ENCODE measurements at regions not wholly inside any gene's neighbourhood (a gene's known extent, or its start where the extent isn't known, plus 50 kb on each side); places are given as distances from the start of the nearest gene placed in this dataset.

- no peaks in the 10 kb centered on the region for H3K9me3 ChIP-seq (ENCODE audit: low read length)
- no peak overlapping the region for H3K27ac ChIP-seq (ENCODE audit: low read depth, low read length, poor library complexity, severe bottlenecking)
- ChIA-PET POLR2A (interaction anchor here (0.6 to 1.2 kb wide), 3 partner anchors 13 to 476 kb away, joined by 3 to 4 read pairs (median 3); no protein-coding TSS in a partner anchor), CTCF (ENCODE audit: unreplicated experiment) (no interaction called here)
- no peak overlapping the region for H2AFZ ChIP-seq (ENCODE audit: low read length)
- TF ChIP-seq CTCF (conservative IDR thresholded peaks at IDR 0.05; ENCODE audit: low read length) (no peak), EZH2phosphoT487 (IDR thresholded peaks at IDR 0.05; ENCODE audit: borderline replicate concordance, low read depth, low read length) (no peak)
- no peaks in the 10 kb centered on the region for H3K36me3 ChIP-seq (ENCODE audit: insufficient read depth, low read length)
- no peaks in the 10 kb centered on the region for H4K20me1 ChIP-seq (ENCODE audit: insufficient read depth, low read length)
- no peak for DNase-seq (ENCODE audit: low spot score)
- H3K4me2 ChIP-seq (ENCODE audit: low read length): no peak overlapping the region
- H3K4me3 ChIP-seq (ENCODE audit: low read depth, low read length, poor library complexity, severe bottlenecking): no peak overlapping the region
- H3K79me2 ChIP-seq (ENCODE audit: insufficient read depth, low read depth, low read length): no peaks in the 10 kb centered on the region
- no TSS peak for BruUV-seq (replicated peaks)
- no peaks in the 10 kb centered on the region for H3K9me2 ChIP-seq (ENCODE audit: insufficient read depth, low read length)
- H3K4me1 ChIP-seq (ENCODE audit: insufficient read depth, low read length, poor library complexity, severe bottlenecking): no peaks in the 10 kb centered on the region
- intact Hi-C loops (cut with micrococcal nuclease; ENCODE audit: unreplicated experiment): no loop called here
Measured at GRCh38 chr4:117489107-117489506, 403.7 kb upstream of the TRAM1L1 start.

- no TSS peak for BruUV-seq (replicated peaks)
- no peak overlapping the region for H3K4me2 ChIP-seq (ENCODE audit: low read length)
- H2AFZ ChIP-seq (ENCODE audit: low read length): no peak overlapping the region
- no peaks in the 10 kb centered on the region for H3K9me2 ChIP-seq (ENCODE audit: insufficient read depth, low read length)
- H3K27ac ChIP-seq (ENCODE audit: low read depth, low read length, poor library complexity, severe bottlenecking): no peak overlapping the region
- H3K4me1 ChIP-seq (ENCODE audit: insufficient read depth, low read length, poor library complexity, severe bottlenecking): no peaks in the 10 kb centered on the region
- no peak for DNase-seq (ENCODE audit: low spot score)
- no peaks in the 10 kb centered on the region for H3K36me3 ChIP-seq (ENCODE audit: insufficient read depth, low read length)
- ChIA-PET CTCF (ENCODE audit: unreplicated experiment) (no interaction called here), POLR2A (no interaction called here)
- no peak for TF ChIP-seq CTCF (conservative IDR thresholded peaks at IDR 0.05; ENCODE audit: low read length)
- no peak for TF ChIP-seq EZH2phosphoT487 (IDR thresholded peaks at IDR 0.05; ENCODE audit: borderline replicate concordance, low read depth, low read length)
- no peaks in the 10 kb centered on the region for H3K79me2 ChIP-seq (ENCODE audit: insufficient read depth, low read depth, low read length)
- no peaks in the 10 kb centered on the region for H3K9me3 ChIP-seq (ENCODE audit: low read length)
- intact Hi-C loops (cut with micrococcal nuclease; ENCODE audit: unreplicated experiment): no loop called here
- H4K20me1 ChIP-seq (ENCODE audit: insufficient read depth, low read length): no peaks in the 10 kb centered on the region
- H3K4me3 ChIP-seq (ENCODE audit: low read depth, low read length, poor library complexity, severe bottlenecking): no peak overlapping the region
Measured at GRCh38 chr4:117491516-117491915, 406.1 kb upstream of the TRAM1L1 start.

- H3K79me2 ChIP-seq (ENCODE audit: insufficient read depth, low read depth, low read length): no peaks in the 10 kb centered on the region
- intact Hi-C loops (cut with micrococcal nuclease; ENCODE audit: unreplicated experiment): no loop called here
- H2AFZ ChIP-seq (ENCODE audit: low read length): no peak overlapping the region
- H3K4me1 ChIP-seq (ENCODE audit: insufficient read depth, low read length, poor library complexity, severe bottlenecking): no peaks in the 10 kb centered on the region
- no peaks in the 10 kb centered on the region for H3K9me2 ChIP-seq (ENCODE audit: insufficient read depth, low read length)
- no peak overlapping the region for H3K27ac ChIP-seq (ENCODE audit: low read depth, low read length, poor library complexity, severe bottlenecking)
- no peak overlapping the region for H3K4me2 ChIP-seq (ENCODE audit: low read length)
- no peak for DNase-seq (ENCODE audit: low spot score)
- ChIA-PET POLR2A (interaction anchor here (1.1 kb wide), 1 partner anchor 11 kb away, joined by 3 read pairs; no protein-coding TSS in a partner anchor), CTCF (ENCODE audit: unreplicated experiment) (no interaction called here)
- no TSS peak for BruUV-seq (replicated peaks)
- H4K20me1 ChIP-seq (ENCODE audit: insufficient read depth, low read length): no peaks in the 10 kb centered on the region
- no peak overlapping the region for H3K4me3 ChIP-seq (ENCODE audit: low read depth, low read length, poor library complexity, severe bottlenecking)
- no peaks in the 10 kb centered on the region for H3K9me3 ChIP-seq (ENCODE audit: low read length)
- no peaks in the 10 kb centered on the region for H3K36me3 ChIP-seq (ENCODE audit: insufficient read depth, low read length)
- TF ChIP-seq EZH2phosphoT487 (IDR thresholded peaks at IDR 0.05; ENCODE audit: borderline replicate concordance, low read depth, low read length) (no peak), CTCF (conservative IDR thresholded peaks at IDR 0.05; ENCODE audit: low read length) (no peak)
Measured at GRCh38 chr4:117495802-117496201, 410.4 kb upstream of the TRAM1L1 start.
